Thoracic aorta (tissue), 2 donors: ENCODE measurements at regions not wholly inside any gene's neighbourhood (a gene's known extent, or its start where the extent isn't known, plus 50 kb on each side); places are given as distances from the start of the nearest gene placed in this dataset.

Experiments used
- ATAC-seq: fragments of 150-250 bp; one replicate; pipeline ENCODE4 v1.8.0; 2017; ENCODE audit warnings: low read depth; ENCODE audit not compliant: insufficient number of reproducible peaks, low FRiP score
- DNase-seq: peaks from one replicate; pipeline ENCODE4 v3.0.0-alpha.2; 2020; ENCODE audit warnings: low spot score
- H3K27ac ChIP-seq, 2 donors: fragments of 200-600 bp; sonication (generic); 1 replicate in 1 of 2; 2 replicates in 1 of 2; pipeline ENCODE4 v1.5.1; 2016; ENCODE audit warnings: mild to moderate bottlenecking in 2 of 2, moderate library complexity in 2 of 2
- H3K27me3 ChIP-seq: fragments of 200-600 bp; sonication (generic); replicated peaks from 2 replicates; pipeline ENCODE4 v1.6.0; 2016; ENCODE audit warnings: mild to moderate bottlenecking; ENCODE audit not compliant: insufficient read depth
- H3K36me3 ChIP-seq: fragments of 200-600 bp; sonication (generic); one replicate; pipeline ENCODE4 v1.5.1; 2016
- H3K4me1 ChIP-seq, 2 donors: fragments of 200-600 bp; sonication (generic); 1 replicate in 1 of 2; 2 replicates in 1 of 2; pipeline versions ENCODE4 v1.5.1 to v1.6.0; 2016; ENCODE audit warnings: low read depth in 2 of 2, mild to moderate bottlenecking in 1 of 2; ENCODE audit not compliant: control insufficient read depth in 1 of 2
- H3K4me3 ChIP-seq: fragments of 200-600 bp; sonication (generic); 2 replicates; pipeline ENCODE4 v1.5.1; 2016; ENCODE audit warnings: mild to moderate bottlenecking
- H3K9me3 ChIP-seq: fragments of 200-600 bp; sonication (generic); 2 replicates; pipeline ENCODE4 v1.5.1; 2016
- CTCF ChIP-seq: fragments of 200-600 bp; sonication (generic); IDR thresholded peaks from one replicate; pipeline ENCODE4 v1.5.1; 2019; ENCODE audit warnings: antibody characterized with exemption

GRCh38 chr13:33757713-33758112 is 60.2 kb upstream of the RFC3 start:
- no peak for TF ChIP-seq CTCF
- no peak for ATAC-seq
- Histone ChIP-seq H3K27ac (no peak overlapping the region), H3K36me3 (no peaks in the 10 kb centered on the region), H3K4me3 (no peak overlapping the region), H3K9me3 (no peaks in the 10 kb centered on the region), H3K4me1 (no peaks in the 10 kb centered on the region), H3K27me3 (no peaks in the 10 kb centered on the region)
- DNase-seq: no peak

DNA sequence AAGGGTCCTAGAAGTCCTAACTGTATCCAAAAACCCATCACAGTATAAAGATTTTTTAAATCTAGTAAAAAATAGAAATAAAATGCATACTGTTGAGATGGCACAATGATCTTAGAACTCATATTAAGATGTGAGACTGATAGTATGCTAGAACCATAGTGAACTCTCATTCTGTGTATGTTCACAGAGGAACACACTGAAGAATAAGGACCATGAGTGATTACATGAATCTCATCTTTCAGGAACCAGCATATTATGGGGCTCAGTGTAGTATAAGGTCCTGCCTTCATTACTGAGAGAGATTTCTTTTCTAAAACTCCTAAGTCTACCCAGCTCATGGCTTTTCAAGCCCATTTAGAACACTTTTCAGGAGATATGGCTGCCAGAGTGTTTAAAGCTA is 59.8 kb upstream of the RFC3 start:
- no peak for DNase-seq
- Histone ChIP-seq H3K36me3 (no peaks in the 10 kb centered on the region), H3K27ac (no peak overlapping the region), H3K4me3 (no peak overlapping the region), H3K27me3 (no peaks in the 10 kb centered on the region), H3K4me1 (no peaks in the 10 kb centered on the region), H3K9me3 (no peaks in the 10 kb centered on the region)
- no peak for TF ChIP-seq CTCF
- no peak for ATAC-seq

DNA sequence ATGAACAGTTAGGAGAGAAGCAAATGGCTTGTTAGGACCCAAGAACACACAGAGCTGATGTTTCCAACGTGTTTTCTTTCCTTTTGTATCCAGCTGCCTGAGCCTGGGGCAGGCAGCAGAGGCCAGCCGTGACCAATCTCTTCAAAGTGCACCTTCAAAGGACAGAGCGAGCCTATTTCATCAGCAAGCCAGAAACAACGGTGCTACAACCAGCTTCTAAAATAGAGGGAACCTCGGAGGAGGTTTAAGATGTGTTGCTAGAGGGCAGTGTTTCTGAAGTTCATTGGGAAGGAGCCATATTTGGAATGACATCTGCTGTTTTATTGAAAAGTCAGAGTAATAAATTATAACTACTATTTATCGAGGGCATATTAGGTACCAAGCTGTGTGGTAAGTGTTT is 56.2 kb upstream of the RFC3 start:
- H3K27ac ChIP-seq: no peak overlapping the region
- ATAC-seq (no peak), DNase-seq (no peak)
- H3K27me3 ChIP-seq: no peaks in the 10 kb centered on the region
- no peaks in the 10 kb centered on the region for H3K9me3 ChIP-seq
- H3K36me3 ChIP-seq: no peaks in the 10 kb centered on the region
- TF ChIP-seq CTCF: no peak
- H3K4me3 ChIP-seq: no peak overlapping the region
- H3K4me1 ChIP-seq: no peaks in the 10 kb centered on the region

DNA sequence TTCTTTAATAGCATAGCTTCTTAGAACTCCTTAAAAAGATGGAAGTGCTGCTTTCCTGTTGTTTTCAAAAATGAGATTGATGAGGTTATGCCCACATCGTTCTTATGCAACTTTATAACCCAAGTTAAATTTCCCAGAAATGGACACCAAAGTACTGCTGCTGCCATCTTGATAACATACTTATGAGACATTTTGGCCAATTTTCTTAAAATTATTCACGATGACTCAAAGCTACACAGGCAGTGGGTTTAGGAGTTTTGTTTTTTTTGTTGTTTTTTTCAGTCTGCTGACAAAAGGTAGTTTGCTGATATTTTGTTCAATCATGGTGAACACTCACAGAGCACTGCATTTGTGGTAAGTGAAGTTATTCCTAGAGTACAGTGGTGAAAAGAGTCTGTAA is 54.9 kb upstream of the RFC3 start:
- Histone ChIP-seq H3K36me3 (no peaks in the 10 kb centered on the region), H3K4me3 (no peak overlapping the region), H3K27ac (no peak overlapping the region), H3K27me3 (no peaks in the 10 kb centered on the region), H3K9me3 (no peaks in the 10 kb centered on the region), H3K4me1 (no peaks in the 10 kb centered on the region)
- no peak for TF ChIP-seq CTCF
- DNase-seq: no peak
- ATAC-seq: no peak

- Histone ChIP-seq H3K4me1 (no peaks in the 10 kb centered on the region), H3K36me3 (no peaks in the 10 kb centered on the region), H3K27me3 (no peaks in the 10 kb centered on the region), H3K4me3 (no peak overlapping the region), H3K9me3 (no peaks in the 10 kb centered on the region), H3K27ac (no peak overlapping the region)
- no peak for TF ChIP-seq CTCF
- no peak for DNase-seq
- ATAC-seq: no peak
These were observed 53.2 kb upstream of the RFC3 start for GRCh38 chr13:33764716-33765115.
